Astrocyte (in vitro differentiated cells and primary cell): ENCODE measurements at regions not wholly inside any gene's neighbourhood (a gene's known extent, or its start where the extent isn't known, plus 50 kb on each side); places are given as distances from the start of the nearest gene placed in this dataset.

Experiments used
- EZH2 ChIP-seq: IDR thresholded peaks from 2 replicates; pipeline ENCODE4 v1.6.1; 2012; ENCODE audit warnings: mild to moderate bottlenecking, low read length, inconsistent platforms; ENCODE audit not compliant: insufficient read depth
- TF ChIP-seq, protein P1 (sequence below): IDR thresholded peaks from 2 replicates; pipeline ENCODE4 v1.5.1; 2011; ENCODE audit warnings: low read depth, mild to moderate bottlenecking, inconsistent platforms, low read length, moderate library complexity; ENCODE audit not compliant: insufficient read depth

DNA sequence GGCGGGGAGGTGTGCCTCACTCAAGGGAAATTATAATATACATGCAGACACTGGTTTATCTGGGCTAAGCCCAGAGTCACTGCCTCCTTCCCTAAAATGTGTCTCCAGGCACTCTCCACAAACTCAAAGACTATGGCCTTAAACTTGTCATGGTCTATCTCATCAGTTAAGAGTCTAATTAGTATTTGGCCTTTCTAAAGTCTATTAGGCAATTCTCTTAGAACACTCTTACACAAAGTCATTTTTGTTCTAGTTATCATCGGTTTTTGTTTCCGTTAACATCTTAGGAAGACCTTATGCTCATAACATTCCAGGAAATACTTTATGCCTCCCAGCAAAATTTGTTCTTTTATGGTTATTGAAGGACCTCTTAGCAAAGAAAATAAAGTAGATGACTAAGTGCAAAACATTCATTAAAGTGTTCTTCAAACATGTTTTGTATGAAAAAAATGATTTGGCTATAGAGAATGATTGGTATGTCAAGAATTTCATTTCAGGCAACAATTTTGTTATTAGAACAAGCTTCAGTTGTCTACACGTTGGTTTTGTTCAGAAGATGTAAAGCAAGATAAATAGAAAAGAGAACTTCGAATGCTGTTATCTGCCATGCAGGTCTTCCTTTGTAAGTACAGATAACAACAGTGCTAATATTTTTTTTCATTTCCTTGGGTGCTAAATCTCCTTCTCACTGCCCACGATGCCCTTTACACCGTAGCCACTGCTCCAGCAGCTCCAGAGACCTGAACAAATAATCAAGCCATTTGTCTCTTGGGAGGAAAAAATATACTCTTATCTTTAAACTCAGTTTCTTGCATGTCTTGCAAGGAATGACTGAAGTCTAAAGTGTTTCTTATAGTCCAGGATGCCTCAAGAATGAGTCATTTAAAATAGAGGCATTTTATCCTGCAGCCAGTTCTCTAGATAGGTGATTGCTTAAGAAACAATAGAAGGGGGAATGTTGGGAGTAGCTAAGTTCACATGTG lies 170.4 kb downstream of the HTR1B start:
- no peak for TF ChIP-seq EZH2
- TF ChIP-seq, protein P1, sequence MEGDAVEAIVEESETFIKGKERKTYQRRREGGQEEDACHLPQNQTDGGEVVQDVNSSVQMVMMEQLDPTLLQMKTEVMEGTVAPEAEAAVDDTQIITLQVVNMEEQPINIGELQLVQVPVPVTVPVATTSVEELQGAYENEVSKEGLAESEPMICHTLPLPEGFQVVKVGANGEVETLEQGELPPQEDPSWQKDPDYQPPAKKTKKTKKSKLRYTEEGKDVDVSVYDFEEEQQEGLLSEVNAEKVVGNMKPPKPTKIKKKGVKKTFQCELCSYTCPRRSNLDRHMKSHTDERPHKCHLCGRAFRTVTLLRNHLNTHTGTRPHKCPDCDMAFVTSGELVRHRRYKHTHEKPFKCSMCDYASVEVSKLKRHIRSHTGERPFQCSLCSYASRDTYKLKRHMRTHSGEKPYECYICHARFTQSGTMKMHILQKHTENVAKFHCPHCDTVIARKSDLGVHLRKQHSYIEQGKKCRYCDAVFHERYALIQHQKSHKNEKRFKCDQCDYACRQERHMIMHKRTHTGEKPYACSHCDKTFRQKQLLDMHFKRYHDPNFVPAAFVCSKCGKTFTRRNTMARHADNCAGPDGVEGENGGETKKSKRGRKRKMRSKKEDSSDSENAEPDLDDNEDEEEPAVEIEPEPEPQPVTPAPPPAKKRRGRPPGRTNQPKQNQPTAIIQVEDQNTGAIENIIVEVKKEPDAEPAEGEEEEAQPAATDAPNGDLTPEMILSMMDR, result no peak
